Panc1 (cell line): ENCODE measurements at regions not wholly inside any gene's neighbourhood (a gene's known extent, or its start where the extent isn't known, plus 50 kb on each side); places are given as distances from the start of the nearest gene placed in this dataset.

Experiments used
- CTCF ChIP-seq: fragments of 450-650 bp; IDR thresholded peaks from 2 replicates; pipeline ENCODE4 v1.5.1; 2017; ENCODE audit warnings: mild to moderate bottlenecking
- TF ChIP-seq, protein P1 (sequence below), 2 experiments: IDR thresholded peaks; 2 replicates each; pipeline ENCODE4 v1.6.1; 2011 to 2012; ENCODE audit warnings: low read depth in 2 of 2, control low read depth in 1 of 2, low read length in 1 of 2, mild to moderate bottlenecking in 1 of 2, moderate library complexity in 1 of 2; ENCODE audit not compliant: insufficient read depth in 1 of 2

GRCh38 chr3:82475306-82475705 is 713.9 kb upstream of the GBE1 start:
- TF ChIP-seq CTCF: no peak
- TF ChIP-seq, protein P1, sequence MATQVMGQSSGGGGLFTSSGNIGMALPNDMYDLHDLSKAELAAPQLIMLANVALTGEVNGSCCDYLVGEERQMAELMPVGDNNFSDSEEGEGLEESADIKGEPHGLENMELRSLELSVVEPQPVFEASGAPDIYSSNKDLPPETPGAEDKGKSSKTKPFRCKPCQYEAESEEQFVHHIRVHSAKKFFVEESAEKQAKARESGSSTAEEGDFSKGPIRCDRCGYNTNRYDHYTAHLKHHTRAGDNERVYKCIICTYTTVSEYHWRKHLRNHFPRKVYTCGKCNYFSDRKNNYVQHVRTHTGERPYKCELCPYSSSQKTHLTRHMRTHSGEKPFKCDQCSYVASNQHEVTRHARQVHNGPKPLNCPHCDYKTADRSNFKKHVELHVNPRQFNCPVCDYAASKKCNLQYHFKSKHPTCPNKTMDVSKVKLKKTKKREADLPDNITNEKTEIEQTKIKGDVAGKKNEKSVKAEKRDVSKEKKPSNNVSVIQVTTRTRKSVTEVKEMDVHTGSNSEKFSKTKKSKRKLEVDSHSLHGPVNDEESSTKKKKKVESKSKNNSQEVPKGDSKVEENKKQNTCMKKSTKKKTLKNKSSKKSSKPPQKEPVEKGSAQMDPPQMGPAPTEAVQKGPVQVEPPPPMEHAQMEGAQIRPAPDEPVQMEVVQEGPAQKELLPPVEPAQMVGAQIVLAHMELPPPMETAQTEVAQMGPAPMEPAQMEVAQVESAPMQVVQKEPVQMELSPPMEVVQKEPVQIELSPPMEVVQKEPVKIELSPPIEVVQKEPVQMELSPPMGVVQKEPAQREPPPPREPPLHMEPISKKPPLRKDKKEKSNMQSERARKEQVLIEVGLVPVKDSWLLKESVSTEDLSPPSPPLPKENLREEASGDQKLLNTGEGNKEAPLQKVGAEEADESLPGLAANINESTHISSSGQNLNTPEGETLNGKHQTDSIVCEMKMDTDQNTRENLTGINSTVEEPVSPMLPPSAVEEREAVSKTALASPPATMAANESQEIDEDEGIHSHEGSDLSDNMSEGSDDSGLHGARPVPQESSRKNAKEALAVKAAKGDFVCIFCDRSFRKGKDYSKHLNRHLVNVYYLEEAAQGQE (IDR thresholded peaks at IDR 0.05; ENCODE audit: insufficient read depth in 1 of 2, low read depth in 2 of 2, low read length in 1 of 2): no peak
